Liver (tissue), 8 donors: ENCODE measurements at regions not wholly inside any gene's neighbourhood (a gene's known extent, or its start where the extent isn't known, plus 50 kb on each side); places are given as distances from the start of the nearest gene placed in this dataset.

Source experiments
- DNase-seq: peaks from one replicate; pipeline ENCODE4 v3.0.0-alpha.2; 2017; ENCODE audit warnings: low spot score
- H3K27ac ChIP-seq, 2 donors: one replicate each; pipeline ENCODE4 v1.7.0; 2013; ENCODE audit warnings: inconsistent platforms in 2 of 2, low read length in 2 of 2, control low read depth in 1 of 2, low read depth in 1 of 2, mild to moderate bottlenecking in 1 of 2
- H3K27me3 ChIP-seq, 4 donors: one replicate each; pipeline versions ENCODE4 v1.6.1 to v1.7.0; 2013; ENCODE audit warnings: low read length in 3 of 4, inconsistent platforms in 1 of 4, mild to moderate bottlenecking in 1 of 4, moderate library complexity in 1 of 4; ENCODE audit not compliant: control insufficient read depth in 4 of 4, insufficient read depth in 4 of 4
- H3K36me3 ChIP-seq, 4 donors: one replicate each; pipeline versions ENCODE4 v1.6.1 to v1.7.0; 2013; ENCODE audit warnings: low read length in 3 of 4, mild to moderate bottlenecking in 3 of 4, low read depth in 1 of 4, moderate library complexity in 1 of 4; ENCODE audit not compliant: control insufficient read depth in 4 of 4, insufficient read depth in 3 of 4
- H3K4me1 ChIP-seq, 4 donors: one replicate each; pipeline versions ENCODE4 v1.6.1 to v1.7.0; 2013; ENCODE audit warnings: low read length in 3 of 4, mild to moderate bottlenecking in 3 of 4, moderate library complexity in 1 of 4; ENCODE audit not compliant: control insufficient read depth in 4 of 4, insufficient read depth in 4 of 4
- H3K4me3 ChIP-seq, 3 donors: one replicate each; pipeline versions ENCODE4 v1.6.1 to v1.7.0; 2013; ENCODE audit warnings: low read length in 3 of 3, control low read depth in 1 of 3, low read depth in 1 of 3, mild to moderate bottlenecking in 1 of 3
- H3K9ac ChIP-seq, 2 donors: one replicate each; pipeline ENCODE4 v1.7.0; 2013; ENCODE audit warnings: low read length in 2 of 2, mild to moderate bottlenecking in 2 of 2, moderate library complexity in 2 of 2, control low read depth in 1 of 2, low read depth in 1 of 2
- H3K9me3 ChIP-seq, 4 donors: one replicate each; pipeline versions ENCODE4 v1.6.1 to v1.7.0; 2013; ENCODE audit warnings: low read length in 3 of 4; ENCODE audit not compliant: control insufficient read depth in 4 of 4
- ATF3 ChIP-seq: IDR thresholded peaks from 2 replicates; pipeline ENCODE4 v1.6.1; 2016; ENCODE audit warnings: antibody characterized with exemption
- CTCF ChIP-seq: fragments of 150-350 bp; IDR thresholded peaks from 2 replicates; pipeline ENCODE4 v1.5.1; 2017; ENCODE audit warnings: improper control_type of control experiment, low read depth, low read length; ENCODE audit not compliant: missing input control
- EGR1 ChIP-seq, 2 donors: IDR thresholded peaks; 2 replicates each; pipeline ENCODE4 v1.6.1; 2016 to 2018; ENCODE audit warnings: antibody characterized with exemption in 2 of 2, low read depth in 2 of 2
- FOXA1 ChIP-seq: IDR thresholded peaks from 2 replicates; pipeline ENCODE4 v1.6.1; 2016; ENCODE audit warnings: antibody characterized with exemption
- FOXA2 ChIP-seq: IDR thresholded peaks from 2 replicates; pipeline ENCODE4 v1.6.1; 2016; ENCODE audit warnings: antibody characterized with exemption
- GABPA ChIP-seq, 2 donors: IDR thresholded peaks in 1 of 2; conservative IDR thresholded peaks in 1 of 2; 2 replicates each; pipeline ENCODE4 v1.6.1; 2016; ENCODE audit warnings: antibody characterized with exemption in 2 of 2, mild to moderate bottlenecking in 1 of 2, moderate library complexity in 1 of 2
- HNF4A ChIP-seq, 2 donors: conservative IDR thresholded peaks; 2 replicates each; pipeline ENCODE4 v1.6.1; 2016; ENCODE audit warnings: antibody characterized with exemption in 2 of 2, mild to moderate bottlenecking in 2 of 2
- HNF4G ChIP-seq: IDR thresholded peaks from 2 replicates; pipeline ENCODE4 v1.6.1; 2016; ENCODE audit warnings: antibody characterized with exemption
- JUND ChIP-seq, 2 donors: IDR thresholded peaks; 2 replicates each; pipeline ENCODE4 v1.6.1; 2016; ENCODE audit warnings: antibody characterized with exemption in 2 of 2
- MAX ChIP-seq: IDR thresholded peaks from 2 replicates; pipeline ENCODE4 v1.6.1; 2016; ENCODE audit warnings: antibody characterized with exemption
- NR2F2 ChIP-seq: IDR thresholded peaks from 2 replicates; pipeline ENCODE4 v1.6.1; 2016; ENCODE audit warnings: antibody characterized with exemption
- RAD21 ChIP-seq, 2 donors: IDR thresholded peaks; 2 replicates each; pipeline ENCODE4 v1.6.1; 2016; ENCODE audit warnings: antibody characterized with exemption in 2 of 2, mild to moderate bottlenecking in 2 of 2
- REST ChIP-seq: IDR thresholded peaks from 2 replicates; pipeline ENCODE4 v1.6.1; 2016; ENCODE audit warnings: antibody characterized with exemption, mild to moderate bottlenecking
- RXRA ChIP-seq, 2 donors: IDR thresholded peaks; 2 replicates each; pipeline ENCODE4 v1.6.1; 2017 to 2018; ENCODE audit warnings: antibody characterized with exemption in 2 of 2, mild to moderate bottlenecking in 1 of 2
- SP1 ChIP-seq: IDR thresholded peaks from 2 replicates; pipeline ENCODE4 v1.6.1; 2018; ENCODE audit warnings: antibody characterized with exemption, mild to moderate bottlenecking
- TAF1 ChIP-seq: conservative IDR thresholded peaks from 2 replicates; pipeline ENCODE4 v1.6.1; 2016; ENCODE audit warnings: antibody characterized with exemption, mild to moderate bottlenecking
- YY1 ChIP-seq: IDR thresholded peaks from 2 replicates; pipeline ENCODE4 v1.6.1; 2016; ENCODE audit warnings: antibody characterized with exemption, mild to moderate bottlenecking
- ZBTB33 ChIP-seq: IDR thresholded peaks from 2 replicates; pipeline ENCODE4 v1.6.1; 2016; ENCODE audit warnings: antibody characterized with exemption
- WGBS: extraction: QIAGEN DNeasy Blood & Tissue Kit; methylation state at CpG from one replicate; pipeline ENCODE4 v1.1.7; 2013; 5-methylcytosine and 5-hydroxymethylcytosine counted together
- donor health status: healthy.
- donor health status: healthy.
- donor health status: healthy.
- donor health status: healthy.
- donor health status: healthy.

- no peak for DNase-seq
- Histone ChIP-seq H3K4me3 (no peak overlapping the region), H3K4me1 (no peaks in the 10 kb centered on the region), H3K27me3 (peaks cover 0 to 1% (median 0%) of the 10 kb centered on the region in 4 donors), H3K27ac (no peak overlapping the region), H3K9ac (no peak overlapping the region), H3K9me3 (peaks cover 0 to 3% (median 2%) of the 10 kb centered on the region in 4 donors), H3K36me3 (no peaks in the 10 kb centered on the region)
- 88% methylated on average over 3 of the region's 3 CpGs for WGBS
- TF ChIP-seq SP1: no peak
- TF ChIP-seq GABPA (IDR thresholded peaks at IDR 0.05 in 1 of 2, conservative IDR thresholded peaks at IDR 0.05 in 1 of 2): no peak
- TF ChIP-seq MAX: no peak
- no peak for TF ChIP-seq EGR1 (IDR thresholded peaks at IDR 0.05; ENCODE audit: low read depth in 2 of 2)
- no peak for TF ChIP-seq JUND (IDR thresholded peaks at IDR 0.05)
- TF ChIP-seq ATF3: no peak
- TF ChIP-seq FOXA1: no peak
Measured at GRCh38 chr22:27687984-27688545, 113.5 kb downstream of the MN1 start.

- no peaks in the 10 kb centered on the region for H3K4me1 ChIP-seq
- H3K36me3 ChIP-seq: no peaks in the 10 kb centered on the region
- no peak overlapping the region for H3K27ac ChIP-seq
- peaks cover 0 to 8% (median 0%) of the 10 kb centered on the region in 4 donors for H3K27me3 ChIP-seq
- peaks cover 0 to 3% (median 2%) of the 10 kb centered on the region in 4 donors for H3K9me3 ChIP-seq
- H3K9ac ChIP-seq: no peak overlapping the region
- 87% methylated on average over 1 of the region's 1 CpG for WGBS
- TF ChIP-seq FOXA1 (no peak), CTCF (no peak), SP1 (no peak), ZBTB33 (no peak), REST (no peak), NR2F2 (no peak), RAD21 (IDR thresholded peaks at IDR 0.05) (no peak), RXRA (IDR thresholded peaks at IDR 0.05) (no peak), EGR1 (IDR thresholded peaks at IDR 0.05; ENCODE audit: low read depth in 2 of 2) (no peak), TAF1 (no peak), HNF4G (no peak), HNF4A (conservative IDR thresholded peaks at IDR 0.05) (no peak), FOXA2 (no peak), YY1 (no peak), GABPA (IDR thresholded peaks at IDR 0.05 in 1 of 2, conservative IDR thresholded peaks at IDR 0.05 in 1 of 2) (no peak), JUND (IDR thresholded peaks at IDR 0.05) (no peak)
- no peak overlapping the region for H3K4me3 ChIP-seq
- DNase-seq: no peak
Measured at GRCh38 chr22:27689664-27690063, 111.9 kb downstream of the MN1 start.
